Body of pancreas (tissue), 4 donors: ENCODE measurements at regions not wholly inside any gene's neighbourhood (a gene's known extent, or its start where the extent isn't known, plus 50 kb on each side); places are given as distances from the start of the nearest gene placed in this dataset.

Source experiments
- POLR2A ChIP-seq, 3 donors: fragments of 450-650 bp; IDR thresholded peaks; one replicate each; pipeline ENCODE4 v1.6.1; 2016; ENCODE audit warnings: antibody characterized with exemption in 3 of 3, mild to moderate bottlenecking in 2 of 3
- TF ChIP-seq, protein P1 (sequence below), 7 experiments: fragments of 450-650 bp in 4 of 7; fragments of 200-600 bp in 3 of 7; sonication (generic) in 3 of 7; IDR thresholded peaks; one replicate each; pipeline ENCODE4 v1.5.1; 2016 to 2019; ENCODE audit warnings: antibody characterized with exemption in 7 of 7

DNA sequence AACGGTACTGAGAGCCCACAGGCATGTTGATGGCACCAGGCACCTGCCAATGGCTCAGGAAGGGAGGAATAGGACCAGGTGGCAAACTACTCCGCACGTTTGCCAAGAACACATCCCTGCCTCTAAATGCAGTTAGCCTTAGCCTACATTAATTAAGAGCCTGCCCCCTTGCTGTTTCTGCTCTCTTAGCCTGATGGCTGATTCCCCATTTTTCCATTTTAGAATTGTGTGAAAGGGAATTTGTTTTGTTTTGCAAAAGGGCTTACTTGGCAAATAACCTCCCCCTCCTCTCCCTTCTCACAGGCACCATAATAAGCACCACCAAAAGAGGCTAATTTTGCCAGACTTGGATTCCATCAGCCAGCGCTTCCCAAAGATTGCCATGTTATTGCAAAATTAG, 1203.2 kb downstream of the SORCS3 start:
- TF ChIP-seq, protein P1, sequence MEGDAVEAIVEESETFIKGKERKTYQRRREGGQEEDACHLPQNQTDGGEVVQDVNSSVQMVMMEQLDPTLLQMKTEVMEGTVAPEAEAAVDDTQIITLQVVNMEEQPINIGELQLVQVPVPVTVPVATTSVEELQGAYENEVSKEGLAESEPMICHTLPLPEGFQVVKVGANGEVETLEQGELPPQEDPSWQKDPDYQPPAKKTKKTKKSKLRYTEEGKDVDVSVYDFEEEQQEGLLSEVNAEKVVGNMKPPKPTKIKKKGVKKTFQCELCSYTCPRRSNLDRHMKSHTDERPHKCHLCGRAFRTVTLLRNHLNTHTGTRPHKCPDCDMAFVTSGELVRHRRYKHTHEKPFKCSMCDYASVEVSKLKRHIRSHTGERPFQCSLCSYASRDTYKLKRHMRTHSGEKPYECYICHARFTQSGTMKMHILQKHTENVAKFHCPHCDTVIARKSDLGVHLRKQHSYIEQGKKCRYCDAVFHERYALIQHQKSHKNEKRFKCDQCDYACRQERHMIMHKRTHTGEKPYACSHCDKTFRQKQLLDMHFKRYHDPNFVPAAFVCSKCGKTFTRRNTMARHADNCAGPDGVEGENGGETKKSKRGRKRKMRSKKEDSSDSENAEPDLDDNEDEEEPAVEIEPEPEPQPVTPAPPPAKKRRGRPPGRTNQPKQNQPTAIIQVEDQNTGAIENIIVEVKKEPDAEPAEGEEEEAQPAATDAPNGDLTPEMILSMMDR (IDR thresholded peaks at IDR 0.05): no peak
- no peak for TF ChIP-seq POLR2A (IDR thresholded peaks at IDR 0.05)
